ENCODE measurements at regions not wholly inside any gene's neighbourhood (a gene's known extent, or its start where the extent isn't known, plus 50 kb on each side); places are given as distances from the start of the nearest gene placed in this dataset.
"Not testable (repeated sequence)": the region's sequence is repeated elsewhere in the genome, so short reads cannot be mapped to it uniquely, and the experiment has no call there.

GRCh38 chr17:55926276-55926990 is 175.6 kb downstream of the PCTP start:
- Histone ChIP-seq H3K9me3 (ENCODE audit: low read depth, low read length) (no peaks in the 10 kb centered on the region), H3K4me3 (no peak overlapping the region), H3K36me3 (ENCODE audit: insufficient read depth, low read length) (no peaks in the 10 kb centered on the region), H3K9ac (ENCODE audit: insufficient read length) (no peak overlapping the region), H3K27ac (no peak overlapping the region)
- DNase-seq (ENCODE audit: low read depth, low spot score): peak; percentile 2
- TF ChIP-seq FOXP2 (optimal IDR thresholded peaks at IDR 0.05; ENCODE audit: control extremely low read depth, extremely low read length, insufficient read depth): no peak
- no peak for TF ChIP-seq EZH2 (IDR thresholded peaks at IDR 0.05)
- TF ChIP-seq POLR2AphosphoS5 (IDR thresholded peaks at IDR 0.05; ENCODE audit: borderline replicate concordance, low read depth, low read length): no peak

GRCh38 chr17:55930291-55930809 is 179.5 kb downstream of the PCTP start:
- H3K4me3 ChIP-seq: no peak overlapping the region
- TF ChIP-seq POLR2AphosphoS5 (IDR thresholded peaks at IDR 0.05; ENCODE audit: borderline replicate concordance, low read depth, low read length) (no peak), FOXP2 (optimal IDR thresholded peaks at IDR 0.05; ENCODE audit: control extremely low read depth, extremely low read length, insufficient read depth) (no peak), EZH2 (IDR thresholded peaks at IDR 0.05) (no peak)
- H3K9me3 ChIP-seq (ENCODE audit: low read depth, low read length): no peaks in the 10 kb centered on the region
- no peaks in the 10 kb centered on the region for H3K36me3 ChIP-seq (ENCODE audit: insufficient read depth, low read length)
- no peak for DNase-seq (ENCODE audit: low read depth, low spot score)
- no peak overlapping the region for H3K27ac ChIP-seq
- H3K9ac ChIP-seq (ENCODE audit: insufficient read length): no peak overlapping the region

DNA sequence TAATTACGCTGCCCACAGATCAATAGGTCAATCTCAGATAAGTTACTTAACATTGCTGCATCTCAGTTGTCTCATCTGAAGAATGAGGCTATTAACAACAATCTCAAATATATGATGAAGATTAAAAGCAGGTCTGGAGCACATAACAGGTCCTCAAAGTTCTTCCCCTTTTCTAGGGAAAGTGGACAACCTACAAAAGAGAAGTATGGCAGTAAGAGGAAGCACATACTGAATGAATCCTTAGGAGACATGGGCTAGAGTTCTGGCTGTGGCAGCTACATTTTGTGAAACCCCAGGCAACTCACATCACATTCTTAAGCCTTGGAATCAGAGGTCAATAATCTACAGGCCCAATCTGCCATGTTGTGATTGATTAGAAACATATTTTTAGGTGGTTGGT is 180.6 kb downstream of the PCTP start:
- TF ChIP-seq POLR2AphosphoS5 (IDR thresholded peaks at IDR 0.05; ENCODE audit: borderline replicate concordance, low read depth, low read length) (no peak), EZH2 (IDR thresholded peaks at IDR 0.05) (no peak), FOXP2 (optimal IDR thresholded peaks at IDR 0.05; ENCODE audit: control extremely low read depth, extremely low read length, insufficient read depth) (no peak)

DNA sequence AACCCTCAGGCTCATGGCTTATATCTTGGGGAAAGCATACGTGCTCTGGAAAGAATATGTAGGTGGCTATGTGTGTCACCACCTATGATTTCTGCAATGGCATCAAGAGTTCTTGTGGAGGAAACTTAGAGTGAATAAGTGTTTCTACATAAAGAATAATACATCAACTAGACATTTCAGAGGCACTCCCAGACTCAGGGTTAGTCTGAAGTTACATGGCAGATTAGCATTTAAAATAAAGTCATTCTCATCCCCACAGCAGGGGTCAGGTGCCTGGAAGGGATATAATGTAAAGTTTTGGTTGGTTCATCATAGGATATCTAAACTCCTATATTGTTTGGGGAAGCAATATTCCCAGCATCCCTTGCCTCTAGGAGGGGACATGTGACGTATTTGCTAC is 182.1 kb downstream of the PCTP start:
- no peak for DNase-seq (ENCODE audit: low read depth, low spot score)
- TF ChIP-seq FOXP2 (optimal IDR thresholded peaks at IDR 0.05; ENCODE audit: control extremely low read depth, extremely low read length, insufficient read depth): no peak
- no peak for TF ChIP-seq EZH2 (IDR thresholded peaks at IDR 0.05)
- no peak for TF ChIP-seq POLR2AphosphoS5 (IDR thresholded peaks at IDR 0.05; ENCODE audit: borderline replicate concordance, low read depth, low read length)
- Histone ChIP-seq H3K9me3 (ENCODE audit: low read depth, low read length) (no peaks in the 10 kb centered on the region), H3K36me3 (ENCODE audit: insufficient read depth, low read length) (no peaks in the 10 kb centered on the region), H3K4me3 (no peak overlapping the region), H3K27ac (no peak overlapping the region), H3K9ac (ENCODE audit: insufficient read length) (no peak overlapping the region)

More for the DNA sequence above, 180.6 kb downstream of the PCTP start:
- DNase-seq (ENCODE audit: low read depth, low spot score): no peak
- H3K4me3 ChIP-seq: no peak overlapping the region
- H3K9ac ChIP-seq (ENCODE audit: insufficient read length): no peak overlapping the region
- no peaks in the 10 kb centered on the region for H3K36me3 ChIP-seq (ENCODE audit: insufficient read depth, low read length)
- H3K27ac ChIP-seq: no peak overlapping the region
- H3K9me3 ChIP-seq (ENCODE audit: low read depth, low read length): no peaks in the 10 kb centered on the region

DNA sequence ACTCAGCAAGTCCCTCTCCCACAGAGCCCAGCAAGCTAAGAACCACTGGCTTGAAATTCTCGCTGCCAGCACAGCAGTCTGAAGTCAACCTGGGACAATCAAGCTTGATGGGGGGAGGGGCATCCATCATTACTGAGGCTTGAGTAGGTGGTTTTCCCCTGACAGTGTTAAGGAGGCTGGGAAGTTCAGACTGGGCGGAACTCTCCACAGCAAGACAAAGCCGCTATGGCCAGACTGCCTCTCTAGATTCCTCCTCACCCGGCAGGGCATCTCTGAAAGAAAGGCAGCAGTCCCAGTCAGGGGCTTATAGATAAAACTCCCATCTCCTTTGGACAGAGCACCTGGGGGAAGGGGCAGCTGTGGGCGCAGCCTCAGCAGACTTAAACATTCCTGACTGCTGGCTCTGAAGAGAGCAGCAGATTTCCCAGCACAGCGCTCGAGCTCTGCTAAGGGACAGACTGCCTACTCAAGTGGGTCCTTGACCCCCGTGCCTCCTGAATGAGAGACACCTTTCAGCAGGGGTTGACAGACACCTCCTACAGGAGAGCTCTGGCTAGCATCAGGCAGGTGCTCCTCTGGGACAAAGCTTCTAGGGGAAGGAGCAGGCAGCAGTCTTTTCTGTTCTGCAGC is 188.4 kb downstream of the PCTP start:
- H3K9ac ChIP-seq (ENCODE audit: insufficient read length); H3K4me3 ChIP-seq; H3K27ac ChIP-seq; H3K9me3 ChIP-seq (ENCODE audit: low read depth, low read length); H3K36me3 ChIP-seq (ENCODE audit: insufficient read depth, low read length); DNase-seq (ENCODE audit: low read depth, low spot score): not testable (repeated sequence)

DNA sequence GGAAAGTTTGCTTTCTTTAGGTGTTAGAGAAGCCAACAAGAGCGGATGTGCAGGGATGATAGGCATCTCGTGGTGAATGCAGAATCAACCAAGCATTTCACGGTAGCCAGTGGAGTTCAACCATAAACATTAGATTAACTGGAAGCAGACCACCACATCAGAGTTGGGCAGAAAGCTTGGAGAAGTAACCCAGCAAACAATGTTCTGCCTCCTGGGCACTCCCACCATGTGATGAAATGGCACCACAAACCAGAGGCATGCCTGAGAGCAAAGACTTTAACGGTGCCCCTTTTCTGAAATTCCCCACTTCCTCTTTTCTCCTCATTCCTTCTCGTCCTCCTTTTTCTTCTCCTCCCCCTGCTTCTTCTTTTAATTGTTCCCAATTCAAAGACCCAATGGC is 193.5 kb upstream of the ANKFN1 start:
- no peak overlapping the region for H3K4me3 ChIP-seq
- H3K36me3 ChIP-seq (ENCODE audit: insufficient read depth, low read length): no peaks in the 10 kb centered on the region
- TF ChIP-seq POLR2AphosphoS5 (IDR thresholded peaks at IDR 0.05; ENCODE audit: borderline replicate concordance, low read depth, low read length) (no peak), FOXP2 (optimal IDR thresholded peaks at IDR 0.05; ENCODE audit: control extremely low read depth, extremely low read length, insufficient read depth) (no peak), EZH2 (IDR thresholded peaks at IDR 0.05) (no peak)
- H3K9ac ChIP-seq (ENCODE audit: insufficient read length): no peak overlapping the region
- H3K9me3 ChIP-seq (ENCODE audit: low read depth, low read length): no peaks in the 10 kb centered on the region
- no peak overlapping the region for H3K27ac ChIP-seq
- no peak for DNase-seq (ENCODE audit: low read depth, low spot score)

- Histone ChIP-seq H3K27ac (no peak overlapping the region), H3K9me3 (ENCODE audit: low read depth, low read length) (no peaks in the 10 kb centered on the region), H3K36me3 (ENCODE audit: insufficient read depth, low read length) (no peaks in the 10 kb centered on the region), H3K4me3 (no peak overlapping the region), H3K9ac (ENCODE audit: insufficient read length) (no peak overlapping the region)
- DNase-seq (ENCODE audit: low read depth, low spot score): no peak
- no peak for TF ChIP-seq EZH2 (IDR thresholded peaks at IDR 0.05)
- no peak for TF ChIP-seq POLR2AphosphoS5 (IDR thresholded peaks at IDR 0.05; ENCODE audit: borderline replicate concordance, low read depth, low read length)
- no peak for TF ChIP-seq FOXP2 (optimal IDR thresholded peaks at IDR 0.05; ENCODE audit: control extremely low read depth, extremely low read length, insufficient read depth)
Observed at GRCh38 chr17:55961386-55961785, 191.9 kb upstream of the ANKFN1 start.

GRCh38 chr17:55962951-55963401 is 190.3 kb upstream of the ANKFN1 start:
- TF ChIP-seq FOXP2 (optimal IDR thresholded peaks at IDR 0.05; ENCODE audit: control extremely low read depth, extremely low read length, insufficient read depth) (no peak), EZH2 (IDR thresholded peaks at IDR 0.05) (no peak), POLR2AphosphoS5 (IDR thresholded peaks at IDR 0.05; ENCODE audit: borderline replicate concordance, low read depth, low read length) (no peak)
- H3K4me3 ChIP-seq: no peak overlapping the region
- no peak overlapping the region for H3K27ac ChIP-seq
- DNase-seq (ENCODE audit: low read depth, low spot score): no peak
- no peaks in the 10 kb centered on the region for H3K9me3 ChIP-seq (ENCODE audit: low read depth, low read length)
- H3K36me3 ChIP-seq (ENCODE audit: insufficient read depth, low read length): no peaks in the 10 kb centered on the region
- H3K9ac ChIP-seq (ENCODE audit: insufficient read length): no peak overlapping the region
